Stimulated activated CD4-positive, alpha-beta T cell treated with anti-CD3 and anti-CD28 coated beads, Interleukin-15, amount 100 ng/mL, for 48 hours (primary cell): ENCODE measurements at regions not wholly inside any gene's neighbourhood (a gene's known extent, or its start where the extent isn't known, plus 50 kb on each side); places are given as distances from the start of the nearest gene placed in this dataset.
"Not testable (repeated sequence)": the region's sequence is repeated elsewhere in the genome, so short reads cannot be mapped to it uniquely, and the experiment has no call there.

Experiments
- DNase-seq, 2 donors: peaks; one replicate each; pipeline ENCODE4 v3.0.0-alpha.2; 2020; ENCODE audit warnings: low read depth in 2 of 2

- not testable (repeated sequence) for DNase-seq
Observed at GRCh38 chr12:59346248-59346647, 249.6 kb upstream of the SLC16A7 start.

DNA sequence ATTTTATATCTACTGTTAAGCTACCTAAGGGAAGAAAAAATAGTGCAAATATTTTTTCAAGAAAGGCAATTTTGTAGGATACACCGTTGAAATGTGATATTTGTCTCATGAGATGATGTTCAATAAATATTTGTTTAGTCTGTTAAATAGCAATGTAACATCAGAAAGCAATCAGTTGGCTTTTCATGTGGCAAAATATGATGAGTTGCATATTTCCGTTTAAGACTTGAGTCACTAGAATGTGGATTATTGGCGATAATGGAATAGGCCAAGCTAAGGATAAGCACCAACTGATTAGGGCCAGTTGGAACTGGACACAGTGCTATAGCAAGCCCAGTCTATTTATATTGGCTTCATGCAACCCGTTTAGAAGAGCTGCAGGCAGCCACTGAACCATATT, 250.4 kb upstream of the SLC16A7 start:
- DNase-seq = no peak

DNA sequence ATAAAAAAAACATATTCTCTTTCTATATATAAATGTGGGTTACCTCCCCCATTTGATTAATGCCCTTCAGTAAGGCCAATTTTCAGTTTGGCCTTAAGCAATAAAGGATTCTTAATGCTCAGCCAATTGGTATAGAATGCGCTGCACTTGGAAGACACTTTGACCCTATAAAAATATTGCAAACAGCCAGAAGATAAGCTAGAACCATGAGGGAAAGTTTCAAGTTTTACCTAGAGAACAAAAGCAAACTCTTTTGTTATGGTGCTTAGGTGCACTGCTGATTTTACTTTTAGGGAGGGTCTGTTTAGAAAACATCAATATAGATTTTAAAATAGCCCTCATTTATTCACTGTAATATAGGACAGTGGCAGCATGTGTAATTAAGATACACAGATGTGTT, 251.6 kb upstream of the SLC16A7 start:
- no peak for DNase-seq

DNA sequence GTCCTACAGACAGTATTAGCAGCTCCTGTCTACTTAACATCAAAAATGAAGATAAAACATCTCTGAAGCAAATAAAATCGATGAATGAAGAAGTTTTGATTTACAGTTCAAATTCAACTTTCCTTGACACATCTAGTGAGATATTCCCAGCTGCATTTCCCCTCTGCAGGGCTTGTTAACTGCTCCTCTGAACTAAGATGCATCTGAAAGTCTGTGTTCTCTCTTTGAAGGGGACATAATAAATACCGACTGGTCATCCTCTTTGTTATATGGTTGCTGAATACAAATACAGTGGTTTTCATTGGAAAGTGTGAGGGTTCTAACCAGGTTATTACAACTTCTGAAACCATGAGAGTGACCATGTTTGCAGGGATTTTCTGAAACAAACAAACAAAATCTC, 266.4 kb upstream of the SLC16A7 start:
- DNase-seq = no peak

- not testable (repeated sequence) for DNase-seq
Observed at GRCh38 chr12:59328395-59329075, 267.3 kb upstream of the SLC16A7 start.

- DNase-seq = not testable (repeated sequence)
Observed at GRCh38 chr12:59326457-59326856, 269.4 kb upstream of the SLC16A7 start.

- DNase-seq = no peak
Observed at GRCh38 chr12:59322473-59322872, 273.4 kb upstream of the SLC16A7 start.

- DNase-seq = no peak
Observed at GRCh38 chr12:59321278-59321677, 274.6 kb upstream of the SLC16A7 start.

DNA sequence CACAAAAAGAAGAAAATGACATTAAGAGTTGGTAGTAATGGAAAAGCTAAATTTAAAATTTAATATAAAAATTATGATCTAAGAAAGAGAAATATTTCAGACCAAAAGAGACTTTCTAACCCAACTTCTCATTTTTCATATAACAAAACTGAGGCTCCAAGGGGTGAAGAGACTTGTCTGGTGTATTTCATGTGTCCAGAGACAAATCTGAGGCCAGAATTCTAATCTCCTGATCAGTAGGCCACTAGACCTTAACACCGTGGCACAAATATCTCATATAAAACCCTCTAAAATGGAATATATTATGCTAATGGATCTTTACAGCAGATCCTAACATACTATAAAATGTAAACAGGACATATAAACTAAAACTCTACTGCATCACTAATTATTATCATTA, 275.7 kb upstream of the SLC16A7 start:
- no peak for DNase-seq

DNA sequence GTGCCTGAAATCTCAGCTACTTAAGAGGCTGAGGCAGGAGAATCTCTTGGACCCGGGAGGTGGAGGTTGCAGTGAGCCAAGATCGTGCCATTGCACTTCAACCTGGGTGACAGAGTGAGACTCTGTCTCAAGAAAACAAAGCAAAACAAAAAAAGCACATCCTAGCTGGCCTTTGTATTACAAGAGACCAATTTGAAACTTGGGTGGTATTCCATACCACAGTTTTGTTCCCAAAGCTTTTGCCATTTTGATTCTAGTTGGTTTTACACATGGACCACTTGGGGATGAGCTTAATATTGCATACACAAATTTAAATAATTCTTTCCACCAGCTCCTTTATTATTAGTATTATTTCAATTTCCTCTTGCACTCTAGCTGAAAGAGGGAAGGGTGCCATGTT, 276.9 kb upstream of the SLC16A7 start:
- no peak for DNase-seq

DNA sequence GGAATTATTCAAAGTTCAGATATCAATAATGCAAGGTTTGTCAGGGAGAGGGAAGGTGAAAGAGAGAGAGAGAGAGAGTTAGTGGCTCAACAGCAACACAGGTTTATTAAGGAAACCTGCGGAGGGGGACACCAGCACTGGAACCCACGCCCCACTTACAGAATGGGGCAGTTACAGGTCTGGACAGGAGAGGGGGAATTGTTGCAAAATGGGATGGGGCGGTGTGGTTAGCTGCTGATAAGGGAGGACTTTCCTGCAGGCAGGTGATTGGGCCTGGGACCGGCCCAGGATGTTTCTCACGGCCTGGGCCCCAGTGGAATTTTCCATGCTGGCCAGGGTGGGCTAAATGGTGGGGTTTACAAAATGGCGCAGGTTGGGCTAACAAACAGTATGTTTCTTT, 278.2 kb upstream of the SLC16A7 start:
- DNase-seq = no peak

GRCh38 chr12:59316938-59317337, 278.9 kb upstream of the SLC16A7 start:
- DNase-seq = no peak

GRCh38 chr12:59316354-59316753, 279.5 kb upstream of the SLC16A7 start:
- DNase-seq = not testable (repeated sequence)

DNA sequence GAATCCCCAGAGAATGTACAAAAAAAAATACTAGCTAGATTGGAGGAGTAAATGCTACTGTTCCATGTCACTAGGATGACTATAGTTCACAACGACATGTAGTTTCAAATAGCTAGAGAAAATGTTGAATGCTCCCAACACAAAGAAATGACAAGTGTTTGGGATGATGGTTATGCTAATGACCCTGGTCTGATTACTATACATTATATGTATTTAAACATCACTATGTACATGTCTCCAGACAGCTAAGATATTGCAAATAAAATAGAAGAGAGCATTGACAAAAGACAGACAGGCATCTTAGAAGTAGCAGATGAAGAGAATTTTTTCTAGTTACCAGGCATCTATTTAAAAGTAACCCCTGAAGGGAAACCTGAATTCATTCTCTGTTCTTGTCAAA, 281.6 kb upstream of the SLC16A7 start:
- no peak for DNase-seq

DNA sequence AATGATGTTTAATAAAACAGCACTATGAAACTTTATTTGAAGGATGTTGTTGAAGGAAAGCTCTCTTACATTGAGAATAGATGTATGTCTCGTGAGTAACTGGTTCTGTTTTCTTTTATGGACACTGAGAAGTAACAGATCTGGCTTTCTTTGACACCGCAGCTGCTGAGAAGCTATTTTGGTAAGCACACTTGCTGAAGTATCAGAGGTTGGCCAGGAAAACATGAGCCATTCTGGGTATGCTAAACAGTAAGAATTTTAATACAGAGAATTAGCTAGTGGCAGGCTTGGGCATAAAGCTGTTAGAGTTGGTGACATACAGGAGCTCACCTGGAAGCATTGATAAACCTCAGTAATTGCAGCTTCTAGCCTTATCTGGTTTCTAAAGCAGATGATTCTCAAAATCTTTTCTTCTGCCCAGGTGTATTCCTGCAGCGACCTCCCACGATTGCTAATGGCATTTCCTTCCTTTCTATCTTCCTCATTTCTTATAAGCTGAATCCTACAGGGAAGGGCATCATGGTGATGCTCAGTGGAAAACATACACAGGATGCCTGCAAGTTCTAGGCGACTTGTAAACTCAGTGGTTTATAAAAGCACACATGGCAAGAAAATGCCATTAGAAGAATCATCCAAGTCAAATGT, 291.6 kb upstream of the SLC16A7 start:
- DNase-seq = no peak

GRCh38 chr12:59298296-59298695, 297.5 kb upstream of the SLC16A7 start:
- DNase-seq = no peak

- no peak for DNase-seq
Observed at GRCh38 chr12:59294221-59294620, 301.6 kb upstream of the SLC16A7 start.

DNA sequence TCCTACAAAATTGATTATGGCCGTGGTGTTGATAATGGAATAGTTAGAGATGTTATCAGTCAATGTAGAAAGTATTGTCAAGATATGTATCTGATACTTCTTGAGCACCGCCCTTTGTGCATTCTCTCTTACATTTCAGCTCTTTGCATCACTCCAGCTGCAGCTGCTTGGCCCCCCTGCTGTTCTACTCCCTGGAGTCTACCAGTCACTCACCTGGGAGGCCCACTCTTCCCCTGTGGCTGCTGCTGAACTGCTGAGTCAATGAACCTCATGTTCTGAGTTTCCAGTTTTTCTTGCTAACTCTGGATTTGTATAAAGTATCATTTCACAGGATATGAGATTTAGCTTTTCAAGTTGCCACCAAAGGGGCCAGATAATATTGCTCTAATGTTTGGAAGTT, 312.8 kb upstream of the SLC16A7 start:
- DNase-seq = no peak

- not testable (repeated sequence) for DNase-seq
Observed at GRCh38 chr12:59273561-59273960, 322.3 kb upstream of the SLC16A7 start.

- no peak for DNase-seq
Observed at GRCh38 chr12:59268295-59268809, 327.5 kb upstream of the SLC16A7 start.

DNA sequence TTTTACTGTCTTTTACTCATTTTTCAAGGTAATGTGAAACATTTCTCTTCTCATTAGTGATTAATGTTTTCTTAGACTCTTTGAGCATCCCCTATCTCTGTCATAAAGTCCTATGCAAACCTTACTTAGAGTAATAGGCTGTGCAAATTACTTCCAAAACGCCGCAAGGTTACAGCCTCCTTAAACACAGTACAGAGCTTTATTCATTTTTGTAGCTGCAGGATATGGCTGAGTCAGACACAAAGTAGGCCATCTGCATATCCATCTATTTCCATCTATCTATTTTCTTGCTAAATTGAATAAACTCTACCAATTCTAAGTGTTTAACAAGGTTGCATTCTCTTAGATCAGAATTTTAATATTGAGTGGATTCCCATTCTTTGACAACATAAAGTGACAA, 335.6 kb upstream of the SLC16A7 start:
- no peak for DNase-seq

DNA sequence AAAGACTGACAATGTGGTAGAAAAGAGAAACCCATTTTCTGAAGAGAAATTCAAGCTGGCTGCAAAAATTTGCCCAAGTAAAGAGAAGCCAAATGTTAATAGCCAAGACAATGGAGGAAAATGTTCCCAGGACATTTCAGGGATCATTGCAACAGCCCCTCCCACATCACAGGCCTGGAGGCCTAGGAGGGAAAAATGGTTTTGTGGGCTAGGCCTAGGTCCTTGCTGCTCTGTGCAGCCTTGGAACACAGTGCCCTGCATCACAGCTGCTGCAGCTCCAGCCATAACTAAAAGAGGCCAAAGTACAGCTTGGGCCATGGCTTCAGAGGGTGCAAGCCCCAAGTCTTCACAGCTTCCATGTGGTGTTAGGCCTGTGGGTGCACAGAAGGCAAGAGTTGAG, 332.4 kb upstream of the LRIG3 start:
- DNase-seq = no peak

- no peak for DNase-seq
Observed at GRCh38 chr12:59250766-59251165, 330.5 kb upstream of the LRIG3 start.

GRCh38 chr12:59240048-59240447, 319.7 kb upstream of the LRIG3 start:
- DNase-seq = no peak
